B cell (primary cell): ENCODE measurements at regions not wholly inside any gene's neighbourhood (a gene's known extent, or its start where the extent isn't known, plus 50 kb on each side); places are given as distances from the start of the nearest gene placed in this dataset.

ENCODE experiments used
- CTCF ChIP-seq: fragments of 200-600 bp; IDR thresholded peaks from one replicate; pipeline ENCODE4 v1.8.0; 2022; ENCODE audit warnings: antibody characterized with exemption, mild to moderate bottlenecking
- EZH2 ChIP-seq: IDR thresholded peaks from 2 replicates; pipeline ENCODE4 v1.6.1; 2012; ENCODE audit warnings: borderline replicate concordance, low read depth, mild to moderate bottlenecking, moderate library complexity, low read length; ENCODE audit not compliant: insufficient read depth, poor library complexity, severe bottlenecking

- TF ChIP-seq CTCF (no peak), EZH2 (no peak)
These were observed 425.7 kb downstream of the PABPC4L start for GRCh38 chr4:133775881-133776280.
